Body of pancreas (tissue), 4 donors: ENCODE measurements at regions not wholly inside any gene's neighbourhood (a gene's known extent, or its start where the extent isn't known, plus 50 kb on each side); places are given as distances from the start of the nearest gene placed in this dataset.

Experiments used
- CTCF ChIP-seq, 7 experiments: fragments of 450-650 bp in 4 of 7; fragments of 200-600 bp in 3 of 7; sonication (generic) in 3 of 7; IDR thresholded peaks; one replicate each; pipeline ENCODE4 v1.5.1; 2016 to 2019; ENCODE audit warnings: antibody characterized with exemption in 7 of 7
- POLR2A ChIP-seq, 3 donors: fragments of 450-650 bp; IDR thresholded peaks; one replicate each; pipeline ENCODE4 v1.6.1; 2016; ENCODE audit warnings: antibody characterized with exemption in 3 of 3, mild to moderate bottlenecking in 2 of 3

- TF ChIP-seq CTCF (IDR thresholded peaks at IDR 0.05) (no peak), POLR2A (IDR thresholded peaks at IDR 0.05) (no peak)
Measured at GRCh38 chr13:68895696-68896095, 1211.9 kb upstream of the ATXN8OS start.
